HCT116 (cell line): ENCODE measurements at regions not wholly inside any gene's neighbourhood (a gene's known extent, or its start where the extent isn't known, plus 50 kb on each side); places are given as distances from the start of the nearest gene placed in this dataset.

Source experiments
- CEBPB ChIP-seq: IDR thresholded peaks from 2 replicates; pipeline ENCODE4 v1.6.1; 2012; ENCODE audit warnings: low read depth
- CTCF ChIP-seq, 3 experiments: fragments of 200-600 bp in 1 of 3; sonication (generic) in 1 of 3; IDR thresholded peaks in 2 of 3; conservative IDR thresholded peaks in 1 of 3; 2 replicates each; pipeline ENCODE4 v1.5.1; 2012 to 2017; ENCODE audit warnings: low read depth in 2 of 3, low read length in 2 of 3, antibody characterized with exemption in 1 of 3, borderline replicate concordance in 1 of 3, control low read depth in 1 of 3, mild to moderate bottlenecking in 1 of 3, mixed read lengths in 1 of 3, mixed run types in 1 of 3, moderate library complexity in 1 of 3; ENCODE audit not compliant: insufficient read depth in 1 of 3
- EZH2 ChIP-seq: fragments of 200-600 bp; sonication (generic); IDR thresholded peaks from 2 replicates; pipeline ENCODE4 v1.6.1; 2017; ENCODE audit warnings: antibody characterized with exemption, mixed run types
- EZH2phosphoT487 ChIP-seq: fragments of 200-600 bp; IDR thresholded peaks from 2 replicates; pipeline ENCODE4 v1.6.1; 2018; ENCODE audit warnings: antibody characterized with exemption, borderline replicate concordance
- SRF ChIP-seq: IDR thresholded peaks from 2 replicates; pipeline ENCODE4 v1.6.1; 2012; ENCODE audit warnings: low read depth
- TCF7L2 ChIP-seq: IDR thresholded peaks from 2 replicates; pipeline ENCODE4 v1.7.0; 2011; ENCODE audit warnings: borderline replicate concordance, inconsistent platforms; ENCODE audit not compliant: insufficient read depth, insufficient read length; ENCODE audit errors: extremely low read depth

GRCh38 chr14:29459969-29460560, 467.6 kb downstream of the PRKD1 start:
- TF ChIP-seq CTCF (IDR thresholded peaks at IDR 0.05 in 2 of 3, conservative IDR thresholded peaks at IDR 0.05 in 1 of 3; ENCODE audit: borderline replicate concordance in 1 of 3, insufficient read depth in 1 of 3, low read depth in 2 of 3, low read length in 2 of 3) = no peak
- TF ChIP-seq SRF = no peak
- no peak for TF ChIP-seq EZH2phosphoT487
- no peak for TF ChIP-seq TCF7L2
- TF ChIP-seq CEBPB = no peak
- TF ChIP-seq EZH2 = no peak
